GM21423 (cell line): ENCODE measurements at regions not wholly inside any gene's neighbourhood (a gene's known extent, or its start where the extent isn't known, plus 50 kb on each side); places are given as distances from the start of the nearest gene placed in this dataset.
"Not testable (repeated sequence)": the region's sequence is repeated elsewhere in the genome, so short reads cannot be mapped to it uniquely, and the experiment has no call there.

Experiments used
- ATAC-seq: cut with Tn5 transposase; IDR thresholded peaks from one replicate; pipeline ENCODE4 v1.9.1; 2021; ENCODE audit warnings: mild to moderate bottlenecking, moderate library complexity; ENCODE audit not compliant: unreplicated experiment

DNA sequence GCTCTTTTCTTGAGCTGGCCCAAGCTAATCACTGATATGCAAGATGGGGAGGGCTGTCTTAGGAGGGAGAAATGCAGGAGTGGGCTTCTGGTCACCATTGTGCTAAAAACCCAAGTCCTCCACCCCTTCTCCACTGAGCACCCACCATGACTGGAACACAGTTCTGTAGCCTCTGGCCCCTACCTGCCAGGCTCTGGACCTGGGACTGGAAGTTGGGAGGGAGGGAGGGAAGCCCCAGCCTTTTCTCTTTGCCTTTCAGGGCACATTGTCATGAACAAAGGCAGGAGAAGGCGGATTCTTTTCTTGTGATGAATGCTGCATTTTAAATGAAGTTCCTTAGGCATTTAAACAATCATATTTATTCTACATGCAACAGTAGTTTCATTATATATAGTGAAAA lies 559.1 kb upstream of the TRPC7 start:
- no peak for ATAC-seq

- ATAC-seq: no peak
These were observed 545.3 kb upstream of the TRPC7 start for GRCh38 chr5:136910625-136911024.

DNA sequence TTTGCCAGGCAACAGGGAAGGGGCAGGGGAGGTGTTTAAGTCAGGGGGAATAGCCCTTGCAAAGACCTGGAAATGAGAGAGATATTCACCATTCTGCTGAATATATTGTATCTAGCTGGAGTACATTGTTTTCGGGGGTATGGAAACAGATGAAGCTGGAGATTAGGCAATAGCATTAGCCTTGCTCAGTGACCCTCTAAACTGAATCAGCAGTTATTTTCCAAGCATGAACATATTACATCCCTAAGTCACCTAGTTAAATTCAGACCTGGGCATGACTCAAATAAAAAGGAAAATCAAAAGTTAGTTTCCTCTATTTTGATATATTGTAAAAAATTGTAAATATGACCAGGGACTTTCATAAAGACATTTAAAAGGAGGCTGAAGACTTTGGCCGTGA lies 544.6 kb upstream of the TRPC7 start:
- ATAC-seq: no peak

DNA sequence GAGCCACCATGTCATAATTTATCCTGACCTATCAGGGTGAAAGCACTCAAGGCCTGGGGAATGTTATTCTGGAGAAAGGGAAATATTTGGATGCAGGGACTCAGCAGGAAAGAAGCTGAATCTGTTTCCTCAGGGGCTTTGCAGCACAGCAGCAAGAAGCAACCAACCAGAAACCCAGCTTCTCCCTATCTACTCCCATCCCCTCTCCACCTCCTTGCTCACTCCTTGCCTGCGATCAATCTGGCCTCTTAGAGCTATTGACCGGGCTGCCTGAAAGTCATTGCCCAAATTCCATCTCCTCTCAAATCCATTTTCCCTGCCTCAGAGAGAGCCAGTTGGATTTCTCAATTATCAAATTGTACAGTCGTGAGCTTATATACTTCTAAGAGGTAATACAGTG lies 542.0 kb upstream of the TRPC7 start:
- ATAC-seq: no peak

- ATAC-seq: no peak
These were observed 541.2 kb upstream of the TRPC7 start for GRCh38 chr5:136906545-136906944.

- no peak for ATAC-seq
These were observed 540.2 kb upstream of the TRPC7 start for GRCh38 chr5:136905571-136905970.

- ATAC-seq: no peak
These were observed 528.7 kb upstream of the TRPC7 start for GRCh38 chr5:136894070-136894469.

DNA sequence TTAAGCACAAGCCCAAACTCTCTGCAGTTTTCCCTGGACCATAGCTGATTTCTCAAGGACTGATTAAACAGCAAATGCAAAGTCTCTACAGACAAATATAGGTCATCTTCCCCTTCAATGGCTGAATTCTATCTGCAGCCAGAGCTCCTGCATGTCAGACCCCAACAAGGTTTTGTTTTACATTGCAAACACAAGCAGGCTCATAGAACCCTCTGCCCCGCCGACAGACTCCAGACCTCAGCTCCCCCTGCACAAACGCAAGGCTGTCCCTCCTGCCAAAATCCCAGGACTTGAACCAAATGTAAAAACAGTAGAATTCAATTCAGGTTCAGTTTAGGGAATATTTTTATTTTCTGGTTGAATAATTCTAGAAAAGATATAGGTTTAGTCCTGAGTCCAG lies 526.7 kb upstream of the TRPC7 start:
- no peak for ATAC-seq

DNA sequence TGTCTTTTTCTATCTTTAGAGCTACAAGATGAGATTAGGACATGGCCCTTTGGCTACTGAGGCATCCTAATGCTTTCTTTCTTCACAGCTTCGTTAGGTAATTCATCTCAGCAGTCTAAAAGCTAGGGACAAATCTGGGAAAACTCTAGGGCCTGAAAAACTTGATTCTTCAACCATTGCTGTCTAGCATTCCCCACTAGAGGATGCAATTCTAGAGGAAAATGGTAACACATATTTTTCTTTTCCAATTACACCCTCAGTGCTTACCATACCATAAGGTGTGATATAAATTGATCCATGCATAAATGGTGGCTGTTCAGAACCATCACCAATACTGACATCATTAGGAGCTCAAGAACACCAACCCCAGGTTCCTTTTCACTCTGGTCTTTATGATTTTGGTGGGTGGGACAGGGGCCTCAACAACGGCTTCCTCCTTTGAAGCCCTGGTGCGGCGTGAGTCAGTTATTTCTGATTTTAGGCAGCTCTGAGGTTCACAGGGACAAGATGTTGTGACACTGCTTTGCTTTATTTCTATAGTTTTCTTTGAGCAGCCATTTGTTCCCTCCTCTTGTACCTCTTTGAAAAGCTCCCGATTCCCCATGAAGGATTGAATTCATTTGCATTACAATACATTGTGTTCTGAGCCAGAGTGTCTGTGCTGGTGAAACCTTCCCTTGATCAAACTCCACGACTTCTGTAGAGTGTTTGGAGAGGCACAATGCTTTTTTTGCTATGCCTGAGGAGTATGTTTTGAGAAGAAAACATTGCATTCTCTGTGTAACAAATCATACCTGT lies 526.0 kb upstream of the TRPC7 start:
- ATAC-seq: no peak

DNA sequence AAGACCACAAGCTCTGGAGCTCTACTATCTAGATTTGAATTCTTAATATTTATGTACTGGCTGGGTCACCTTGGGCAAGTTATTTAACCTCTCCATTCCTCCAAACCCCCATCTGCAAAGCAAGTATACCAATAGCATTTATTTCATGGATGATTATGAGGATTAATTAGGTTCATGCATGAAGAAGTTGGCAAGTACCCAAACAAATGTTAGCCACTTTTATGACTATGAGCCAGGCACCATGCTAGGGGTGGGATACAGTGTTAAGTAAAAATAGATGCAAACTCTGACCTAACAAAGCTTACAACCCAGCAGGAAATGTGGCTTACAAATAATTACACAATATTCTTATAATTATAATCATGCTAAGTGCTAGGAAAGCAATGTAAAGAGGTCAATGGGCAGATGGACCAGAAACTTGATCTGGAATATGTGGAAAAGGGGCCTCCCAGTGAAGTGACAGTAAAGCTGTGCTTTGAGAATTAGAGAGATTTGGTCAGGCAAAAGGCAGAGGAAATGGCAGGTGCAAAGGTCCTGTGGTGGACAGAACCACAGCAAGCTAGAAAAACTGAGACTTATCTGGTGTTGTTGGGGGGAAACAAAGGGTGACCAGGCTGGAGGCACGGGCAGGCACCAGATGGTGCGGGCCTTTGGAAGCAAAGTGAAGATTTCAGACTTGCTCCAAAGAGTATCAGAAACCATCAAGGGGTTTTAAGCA lies 525.2 kb upstream of the TRPC7 start:
- ATAC-seq: no peak

- ATAC-seq: no peak
These were observed 521.3 kb upstream of the TRPC7 start for GRCh38 chr5:136886608-136887007.

GRCh38 chr5:136864960-136865359 lies 499.6 kb upstream of the TRPC7 start:
- ATAC-seq: no peak

GRCh38 chr5:136856648-136857047 lies 491.3 kb upstream of the TRPC7 start:
- no peak for ATAC-seq

- no peak for ATAC-seq
These were observed 488.6 kb upstream of the TRPC7 start for GRCh38 chr5:136853971-136854370.

GRCh38 chr5:136840601-136841000 lies 475.3 kb upstream of the TRPC7 start:
- ATAC-seq: no peak

DNA sequence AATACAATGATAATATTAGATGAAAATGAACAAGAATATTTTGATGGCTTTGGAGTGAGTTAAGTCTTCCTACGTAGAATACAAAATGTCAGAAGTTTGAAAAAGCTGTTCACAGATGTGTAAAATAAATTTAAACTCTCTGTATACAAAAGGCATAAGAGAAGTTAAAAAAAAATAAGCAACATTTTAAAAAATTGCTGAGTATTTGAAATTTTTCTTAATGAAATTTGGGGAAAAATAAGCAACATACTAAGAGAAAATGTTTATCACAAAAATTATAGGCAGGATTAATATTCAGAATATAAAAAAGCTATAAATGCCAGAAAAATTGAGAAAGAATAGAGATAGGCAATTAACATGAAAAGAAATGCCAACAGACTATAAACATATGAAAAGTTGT lies 470.7 kb upstream of the TRPC7 start:
- no peak for ATAC-seq

- no peak for ATAC-seq
These were observed 455.5 kb upstream of the TRPC7 start for GRCh38 chr5:136820848-136821247.

GRCh38 chr5:136819526-136820302 lies 454.4 kb upstream of the TRPC7 start:
- ATAC-seq: no peak

- ATAC-seq: no peak
These were observed 451.0 kb upstream of the TRPC7 start for GRCh38 chr5:136816327-136816726.

DNA sequence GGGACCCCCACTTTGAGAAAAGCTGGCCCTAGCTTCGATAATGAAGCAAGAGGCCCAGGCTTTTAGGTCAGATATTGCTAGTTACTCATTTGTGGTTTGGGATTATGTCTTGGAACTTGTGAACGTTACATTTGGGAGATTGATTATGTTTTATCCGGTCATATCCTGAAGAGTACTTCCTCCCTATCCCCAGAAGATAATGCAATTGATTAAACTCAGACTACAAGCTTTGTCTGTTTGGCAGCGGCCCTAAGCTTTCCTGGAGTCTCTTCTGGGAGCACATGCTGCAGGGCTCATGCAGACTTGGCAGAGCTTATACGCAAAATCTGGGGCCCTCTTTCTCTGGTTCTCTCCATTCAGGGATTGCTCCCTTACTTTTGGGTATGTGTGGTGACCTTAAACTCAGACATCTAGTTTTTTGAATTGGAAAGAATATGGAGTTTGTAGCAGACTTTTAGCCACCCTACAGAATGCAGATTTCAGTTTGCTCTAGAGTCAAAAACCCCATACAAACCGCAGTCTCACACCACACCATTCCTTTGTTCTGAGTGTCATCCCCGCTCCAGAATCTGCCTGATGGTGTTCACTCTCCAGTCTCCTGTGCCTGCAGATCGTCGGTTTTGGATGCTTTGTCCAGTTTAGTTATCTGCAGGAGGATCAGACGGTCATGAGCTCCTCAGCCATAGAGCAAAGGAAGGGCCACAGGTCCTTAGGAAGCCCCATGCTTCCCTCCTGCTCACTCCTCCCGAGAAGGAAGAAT lies 449.5 kb upstream of the TRPC7 start:
- ATAC-seq: no peak

- ATAC-seq: not testable (repeated sequence)
These were observed 446.9 kb upstream of the TRPC7 start for GRCh38 chr5:136812270-136812669.
